Naive B cell (primary cell): ENCODE measurements at regions not wholly inside any gene's neighbourhood (a gene's known extent, or its start where the extent isn't known, plus 50 kb on each side); places are given as distances from the start of the nearest gene placed in this dataset.
"Not testable (repeated sequence)": the region's sequence is repeated elsewhere in the genome, so short reads cannot be mapped to it uniquely, and the experiment has no call there.

Experiments used
- ATAC-seq, 2 donors: fragments of 150-1000 bp; cut with Tn5 transposase; 2 replicates each; pipeline ENCODE4 v1.10.0; 2021; ENCODE audit warnings: low read depth in 2 of 2, mild to moderate bottlenecking in 2 of 2, moderate library complexity in 2 of 2
- DNase-seq: peaks from one replicate; pipeline ENCODE4 v3.0.0; 2022
- H3K27ac Mint-ChIP-seq, 6 donors: one replicate each; pipeline ENCODE4 v1.8.0; 2020 to 2022; ENCODE audit warnings: mild to moderate bottlenecking in 6 of 6, mixed read lengths in 6 of 6, moderate library complexity in 5 of 6, inconsistent platforms in 2 of 6
- H3K27me3 Mint-ChIP-seq, 3 donors: one replicate each; pipeline ENCODE4 v1.8.0; 2021 to 2022; ENCODE audit warnings: mixed read lengths in 3 of 3, mild to moderate bottlenecking in 1 of 3
- H3K36me3 Mint-ChIP-seq, 2 donors: one replicate each; pipeline ENCODE4 v1.8.0; 2020 to 2022; ENCODE audit warnings: mixed read lengths in 2 of 2, inconsistent platforms in 1 of 2, mild to moderate bottlenecking in 1 of 2
- H3K4me1 Mint-ChIP-seq, 3 donors: one replicate each; pipeline ENCODE4 v1.8.0; 2020 to 2022; ENCODE audit warnings: mixed read lengths in 3 of 3, inconsistent platforms in 1 of 3, mild to moderate bottlenecking in 1 of 3, moderate library complexity in 1 of 3
- H3K4me3 Mint-ChIP-seq, 8 donors: one replicate each; pipeline ENCODE4 v1.8.0; 2020 to 2022; ENCODE audit warnings: mild to moderate bottlenecking in 8 of 8, mixed read lengths in 8 of 8, moderate library complexity in 8 of 8, inconsistent platforms in 2 of 8
- H3K9me3 Mint-ChIP-seq, 7 donors: one replicate each; pipeline ENCODE4 v1.8.0; 2020 to 2022; ENCODE audit warnings: mixed read lengths in 7 of 7, mild to moderate bottlenecking in 5 of 7, inconsistent platforms in 2 of 7, moderate library complexity in 1 of 7

- H3K27me3 Mint-ChIP-seq: no peaks in the 10 kb centered on the region
- H3K27ac Mint-ChIP-seq: no peak overlapping the region
- H3K9me3 Mint-ChIP-seq: peaks cover 0 to 4% (median 0%) of the 10 kb centered on the region in 7 donors
- DNase-seq: no peak
- no peaks in the 10 kb centered on the region for H3K36me3 Mint-ChIP-seq
- no peak overlapping the region for H3K4me3 Mint-ChIP-seq
- ATAC-seq: no peak
- H3K4me1 Mint-ChIP-seq: no peaks in the 10 kb centered on the region
Observed at GRCh38 chr21:20026543-20026942, 971.7 kb upstream of the NCAM2 start.

- no peaks in the 10 kb centered on the region for H3K27me3 Mint-ChIP-seq
- peaks cover 0 to 7% (median 0%) of the 10 kb centered on the region in 7 donors for H3K9me3 Mint-ChIP-seq
- ATAC-seq (no peak), DNase-seq (no peak)
- no peak overlapping the region for H3K4me3 Mint-ChIP-seq
- no peaks in the 10 kb centered on the region for H3K36me3 Mint-ChIP-seq
- no peak overlapping the region for H3K27ac Mint-ChIP-seq
- no peaks in the 10 kb centered on the region for H3K4me1 Mint-ChIP-seq
Observed at GRCh38 chr21:20030390-20030789, 967.8 kb upstream of the NCAM2 start.

GRCh38 chr21:20031807-20032206, 966.4 kb upstream of the NCAM2 start:
- no peak for ATAC-seq
- H3K4me1 Mint-ChIP-seq: no peaks in the 10 kb centered on the region
- no peak for DNase-seq

GRCh38 chr21:20040768-20041167, 957.4 kb upstream of the NCAM2 start:
- no peaks in the 10 kb centered on the region for H3K36me3 Mint-ChIP-seq
- peaks cover 0 to 10% (median 8%) of the 10 kb centered on the region in 7 donors for H3K9me3 Mint-ChIP-seq
- ATAC-seq (no peak), DNase-seq (no peak)
- H3K4me1 Mint-ChIP-seq: no peaks in the 10 kb centered on the region
- no peaks in the 10 kb centered on the region for H3K27me3 Mint-ChIP-seq
- H3K27ac Mint-ChIP-seq: no peak overlapping the region
- no peak overlapping the region for H3K4me3 Mint-ChIP-seq

More at GRCh38 chr21:20031807-20032206, 966.4 kb upstream of the NCAM2 start:
- peaks cover 0 to 6% (median 3%) of the 10 kb centered on the region in 7 donors for H3K9me3 Mint-ChIP-seq
- H3K4me3 Mint-ChIP-seq: no peak overlapping the region
- H3K27ac Mint-ChIP-seq: no peak overlapping the region
- no peaks in the 10 kb centered on the region for H3K36me3 Mint-ChIP-seq
- no peaks in the 10 kb centered on the region for H3K27me3 Mint-ChIP-seq

- Mint-ChIP-seq H3K27ac (no peak overlapping the region), H3K9me3 (peaks cover 3 to 13% (median 7%) of the 10 kb centered on the region in 7 donors), H3K4me3 (peak overlapping the region in 1 of 8 donors; percentile 51), H3K27me3 (no peaks in the 10 kb centered on the region), H3K4me1 (no peaks in the 10 kb centered on the region), H3K36me3 (no peaks in the 10 kb centered on the region)
- DNase-seq: no peak
- no peak for ATAC-seq
Observed at GRCh38 chr21:20045197-20045596, 953.0 kb upstream of the NCAM2 start.

GRCh38 chr21:20048130-20048837, 949.9 kb upstream of the NCAM2 start:
- not testable (repeated sequence) for DNase-seq, H3K36me3 Mint-ChIP-seq, H3K27me3 Mint-ChIP-seq, H3K4me1 Mint-ChIP-seq, ATAC-seq, H3K4me3 Mint-ChIP-seq
- peak overlapping the region in 1 of 6 donors; percentile 74 for H3K27ac Mint-ChIP-seq
- peaks cover 3 to 13% (median 7%) of the 10 kb centered on the region in 7 donors for H3K9me3 Mint-ChIP-seq

GRCh38 chr21:20083336-20083735, 914.9 kb upstream of the NCAM2 start:
- no peaks in the 10 kb centered on the region for H3K36me3 Mint-ChIP-seq
- H3K27me3 Mint-ChIP-seq: no peaks in the 10 kb centered on the region
- ATAC-seq (no peak), DNase-seq (no peak)
- no peak overlapping the region for H3K27ac Mint-ChIP-seq
- H3K4me1 Mint-ChIP-seq: no peaks in the 10 kb centered on the region
- H3K9me3 Mint-ChIP-seq: peaks cover 0 to 4% (median 0%) of the 10 kb centered on the region in 7 donors
- H3K4me3 Mint-ChIP-seq: no peak overlapping the region

GRCh38 chr21:20083925-20084324, 914.3 kb upstream of the NCAM2 start:
- H3K4me3 Mint-ChIP-seq: no peak overlapping the region
- no peaks in the 10 kb centered on the region for H3K27me3 Mint-ChIP-seq
- H3K27ac Mint-ChIP-seq: no peak overlapping the region
- no peak for DNase-seq
- H3K36me3 Mint-ChIP-seq: no peaks in the 10 kb centered on the region
- peaks cover 0 to 6% (median 2%) of the 10 kb centered on the region in 7 donors for H3K9me3 Mint-ChIP-seq
- no peaks in the 10 kb centered on the region for H3K4me1 Mint-ChIP-seq
- no peak for ATAC-seq

- H3K4me3 Mint-ChIP-seq: no peak overlapping the region
- H3K27me3 Mint-ChIP-seq: no peaks in the 10 kb centered on the region
- no peaks in the 10 kb centered on the region for H3K4me1 Mint-ChIP-seq
- DNase-seq (no peak), ATAC-seq (no peak)
- H3K36me3 Mint-ChIP-seq: no peaks in the 10 kb centered on the region
- peaks cover 0 to 12% (median 2%) of the 10 kb centered on the region in 7 donors for H3K9me3 Mint-ChIP-seq
- H3K27ac Mint-ChIP-seq: no peak overlapping the region
Observed at GRCh38 chr21:20086508-20086907, 911.7 kb upstream of the NCAM2 start.

GRCh38 chr21:20106368-20106767, 891.8 kb upstream of the NCAM2 start:
- Mint-ChIP-seq H3K4me1 (no peaks in the 10 kb centered on the region), H3K27ac (no peak overlapping the region), H3K27me3 (no peaks in the 10 kb centered on the region), H3K36me3 (no peaks in the 10 kb centered on the region), H3K4me3 (no peak overlapping the region), H3K9me3 (peaks cover 0 to 9% (median 5%) of the 10 kb centered on the region in 7 donors)
- no peak for ATAC-seq
- DNase-seq: no peak

- Mint-ChIP-seq H3K4me1 (no peaks in the 10 kb centered on the region), H3K4me3 (no peak overlapping the region), H3K9me3 (peaks cover 0 to 9% (median 5%) of the 10 kb centered on the region in 7 donors), H3K36me3 (no peaks in the 10 kb centered on the region), H3K27me3 (no peaks in the 10 kb centered on the region), H3K27ac (no peak overlapping the region)
- ATAC-seq (no peak), DNase-seq (no peak)
Observed at GRCh38 chr21:20108016-20108415, 890.2 kb upstream of the NCAM2 start.

GRCh38 chr21:20108976-20109540, 889.2 kb upstream of the NCAM2 start:
- Mint-ChIP-seq H3K36me3 (no peaks in the 10 kb centered on the region), H3K4me1 (no peaks in the 10 kb centered on the region), H3K27ac (no peak overlapping the region), H3K27me3 (no peaks in the 10 kb centered on the region), H3K9me3 (peaks cover 0 to 9% (median 5%) of the 10 kb centered on the region in 7 donors), H3K4me3 (no peak overlapping the region)
- ATAC-seq (no peak), DNase-seq (no peak)

- no peaks in the 10 kb centered on the region for H3K36me3 Mint-ChIP-seq
- no peak for ATAC-seq
Observed at GRCh38 chr21:20110368-20110767, 887.8 kb upstream of the NCAM2 start.

GRCh38 chr21:20151741-20152140, 846.5 kb upstream of the NCAM2 start:
- no peak overlapping the region for H3K4me3 Mint-ChIP-seq

More at GRCh38 chr21:20110368-20110767, 887.8 kb upstream of the NCAM2 start:
- DNase-seq: no peak
- Mint-ChIP-seq H3K9me3 (peaks cover 0 to 13% (median 4%) of the 10 kb centered on the region in 7 donors), H3K27ac (no peak overlapping the region), H3K4me3 (no peak overlapping the region), H3K4me1 (no peaks in the 10 kb centered on the region), H3K27me3 (no peaks in the 10 kb centered on the region)

More at GRCh38 chr21:20151741-20152140, 846.5 kb upstream of the NCAM2 start:
- Mint-ChIP-seq H3K27ac (no peak overlapping the region), H3K4me1 (no peaks in the 10 kb centered on the region), H3K36me3 (no peaks in the 10 kb centered on the region), H3K9me3 (peaks cover 19 to 50% (median 22%) of the 10 kb centered on the region in 7 donors), H3K27me3 (no peaks in the 10 kb centered on the region)
- no peak for DNase-seq
- ATAC-seq: no peak
